Hepatocyte (in vitro differentiated cells): ENCODE measurements at regions not wholly inside any gene's neighbourhood (a gene's known extent, or its start where the extent isn't known, plus 50 kb on each side); places are given as distances from the start of the nearest gene placed in this dataset.
"Not testable (repeated sequence)": the region's sequence is repeated elsewhere in the genome, so short reads cannot be mapped to it uniquely, and the experiment has no call there.

Experiments
- CTCF ChIP-seq: fragments of 200-600 bp; sonication (generic); IDR thresholded peaks from 2 replicates; pipeline ENCODE4 v1.5.1; 2016; ENCODE audit warnings: antibody characterized with exemption, mild to moderate bottlenecking; ENCODE audit not compliant: poor library complexity
- EZH2phosphoT487 ChIP-seq: fragments of 200-600 bp; sonication (generic); IDR thresholded peaks from one replicate; pipeline ENCODE4 v1.6.1; 2018; ENCODE audit warnings: antibody characterized with exemption, mild to moderate bottlenecking, low read depth, moderate library complexity; ENCODE audit not compliant: unreplicated experiment, severe bottlenecking

GRCh38 chr22:23474531-23474930 is 105.6 kb downstream of the IGLL1 start:
- not testable (repeated sequence) for TF ChIP-seq CTCF, EZH2phosphoT487
